DMS53 treated with DMSO at 0.1 percent for 48 hours (cell line): ENCODE measurements at regions not wholly inside any gene's neighbourhood (a gene's known extent, or its start where the extent isn't known, plus 50 kb on each side); places are given as distances from the start of the nearest gene placed in this dataset.

Experiments used
- DNase-seq: peaks from one replicate; lab custom pipeline; 2025; ENCODE audit not compliant: unreplicated experiment; lab: John Stamatoyannopoulos, UW

- DNase-seq = no peak
Observed at GRCh38 chr2:118622108-118622507, 225.3 kb downstream of the EN1 start.

GRCh38 chr2:118618279-118618678, 229.2 kb downstream of the EN1 start:
- DNase-seq = no peak

- DNase-seq = no peak
Observed at GRCh38 chr2:118616432-118616831, 231.0 kb downstream of the EN1 start.

GRCh38 chr2:118614841-118615271, 232.6 kb downstream of the EN1 start:
- no peak for DNase-seq

- DNase-seq = no peak
Observed at GRCh38 chr2:118613737-118614136, 233.7 kb downstream of the EN1 start.

GRCh38 chr2:118611691-118612090, 235.8 kb downstream of the EN1 start:
- no peak for DNase-seq

GRCh38 chr2:118609138-118609537, 238.3 kb downstream of the EN1 start:
- DNase-seq = no peak

GRCh38 chr2:118607641-118608040, 239.8 kb downstream of the EN1 start:
- no peak for DNase-seq

GRCh38 chr2:118604811-118605210, 242.6 kb downstream of the EN1 start:
- DNase-seq = no peak

GRCh38 chr2:118604371-118604770, 243.1 kb downstream of the EN1 start:
- no peak for DNase-seq

- no peak for DNase-seq
Observed at GRCh38 chr2:118599141-118599540, 248.3 kb downstream of the EN1 start.

GRCh38 chr2:118596620-118597019, 250.8 kb downstream of the EN1 start:
- DNase-seq = no peak

- DNase-seq = no peak
Observed at GRCh38 chr2:118593257-118593656, 254.2 kb downstream of the EN1 start.

- DNase-seq = no peak
Observed at GRCh38 chr2:118591223-118591622, 256.2 kb downstream of the EN1 start.

GRCh38 chr2:118589721-118590120, 257.7 kb downstream of the EN1 start:
- DNase-seq = no peak

- DNase-seq = no peak
Observed at GRCh38 chr2:118588850-118589249, 258.6 kb downstream of the EN1 start.

- DNase-seq = no peak
Observed at GRCh38 chr2:118586312-118586711, 261.1 kb downstream of the EN1 start.

GRCh38 chr2:118584877-118585276, 262.6 kb downstream of the EN1 start:
- no peak for DNase-seq

GRCh38 chr2:118584062-118584749, 263.2 kb downstream of the EN1 start:
- DNase-seq = no peak

GRCh38 chr2:118582058-118582457, 265.4 kb downstream of the EN1 start:
- DNase-seq = no peak

- no peak for DNase-seq
Observed at GRCh38 chr2:118580651-118581050, 266.8 kb downstream of the EN1 start.

GRCh38 chr2:118580107-118580506, 267.3 kb downstream of the EN1 start:
- no peak for DNase-seq

- no peak for DNase-seq
Observed at GRCh38 chr2:118577202-118577601, 270.2 kb downstream of the EN1 start.
